CD4-positive, alpha-beta T cell (primary cell): ENCODE measurements at regions not wholly inside any gene's neighbourhood (a gene's known extent, or its start where the extent isn't known, plus 50 kb on each side); places are given as distances from the start of the nearest gene placed in this dataset.

ENCODE experiments used
- ATAC-seq: fragments of 200-7000 bp; cut with Tn5 transposase; one replicate; pipeline ENCODE4 v1.10.0; 2022; ENCODE audit warnings: mild to moderate bottlenecking; ENCODE audit not compliant: poor library complexity
- CTCF ChIA-PET: fragments of 350-600 bp; sonication (Branson Sonifier 250); formaldehyde crosslinking; loops from one replicate; lab custom pipeline; 2021; ENCODE audit warnings: antibody characterized with exemption, inconsistent platforms; lab: Charles Lee
- POLR2A ChIA-PET: fragments of 350-600 bp; sonication (Branson Sonifier 250); formaldehyde crosslinking; loops from one replicate; lab custom pipeline; 2021; ENCODE audit warnings: antibody characterized with exemption, inconsistent platforms; lab: Charles Lee
- DNase-seq, 14 experiments: peaks; one replicate each; pipeline ENCODE4 v3.0.0-alpha.2; 2013 to 2020; ENCODE audit warnings: mixed read lengths in 2 of 14
- H3K27ac ChIP-seq, 2 donors: one replicate each; pipeline versions ENCODE4 v1.5.1 to v1.7.0; 2013; ENCODE audit warnings: low read length in 2 of 2, low read depth in 1 of 2, mild to moderate bottlenecking in 1 of 2
- H3K27me3 ChIP-seq, 2 experiments: 1 replicate in 1 of 2; 2 replicates in 1 of 2; pipeline versions ENCODE4 v1.6.1 to v1.7.0; 2013; ENCODE audit warnings: low read length in 2 of 2, control low read depth in 1 of 2, mild to moderate bottlenecking in 1 of 2, moderate library complexity in 1 of 2; ENCODE audit not compliant: insufficient read depth in 2 of 2, control insufficient read depth in 1 of 2
- H3K36me3 ChIP-seq: one replicate; pipeline ENCODE4 v1.6.1; 2013; ENCODE audit warnings: low read length, control low read depth; ENCODE audit not compliant: insufficient read depth
- H3K4me1 ChIP-seq: one replicate; pipeline ENCODE4 v1.6.1; 2013; ENCODE audit warnings: low read length, control low read depth; ENCODE audit not compliant: insufficient read depth
- H3K4me3 ChIP-seq: one replicate; pipeline ENCODE4 v1.5.1; 2013; ENCODE audit warnings: mild to moderate bottlenecking, low read length, moderate library complexity
- H3K9me3 ChIP-seq, 2 experiments: 1 replicate in 1 of 2; 2 replicates in 1 of 2; pipeline versions ENCODE4 v1.6.1 to v1.7.0; 2013; ENCODE audit warnings: low read length in 2 of 2, mild to moderate bottlenecking in 2 of 2, control low read depth in 1 of 2, moderate library complexity in 1 of 2; ENCODE audit not compliant: control insufficient read depth in 1 of 2, insufficient read depth in 1 of 2
- H3K27ac Mint-ChIP-seq: one replicate; pipeline ENCODE4 v1.8.0; 2020; ENCODE audit warnings: mixed read lengths
- H3K27me3 Mint-ChIP-seq: one replicate; pipeline ENCODE4 v1.8.0; 2021; ENCODE audit warnings: mixed read lengths
- H3K36me3 Mint-ChIP-seq: one replicate; pipeline ENCODE4 v1.8.0; 2021; ENCODE audit warnings: low read depth, mixed read lengths
- H3K4me1 Mint-ChIP-seq: one replicate; pipeline ENCODE4 v1.8.0; 2021; ENCODE audit warnings: low read depth, mixed read lengths
- H3K4me3 Mint-ChIP-seq: one replicate; pipeline ENCODE4 v1.8.0; 2020; ENCODE audit warnings: mild to moderate bottlenecking, mixed read lengths
- H3K9me3 Mint-ChIP-seq: one replicate; pipeline ENCODE4 v1.8.0; 2020; ENCODE audit warnings: mixed read lengths
- intact Hi-C, 2 experiments: fragments of 100-400 bp; cut with DNase I in 1 of 2; cut with micrococcal nuclease in 1 of 2; formaldehyde crosslinking; loops; one replicate each; pipeline versions ENCODE4 v1.15.1 to v1.9.0; 2023 to 2025; cut with DNase I, micrococcal nuclease
- TF ChIP-seq, protein P1 (sequence below): fragments of 200-600 bp; IDR thresholded peaks from one replicate; pipeline ENCODE4 v1.8.0; 2022; ENCODE audit warnings: antibody characterized with exemption, mild to moderate bottlenecking

- Mint-ChIP-seq H3K36me3 (no peaks in the 10 kb centered on the region), H3K27me3 (peaks cover 4% of the 10 kb centered on the region), H3K4me1 (no peaks in the 10 kb centered on the region), H3K27ac (no peak overlapping the region), H3K9me3 (no peaks in the 10 kb centered on the region), H3K4me3 (no peak overlapping the region)
- peaks cover 7% of the 10 kb centered on the region for H3K4me1 ChIP-seq
- H3K4me3 ChIP-seq: no peak overlapping the region
- ChIA-PET CTCF (no interaction called here), POLR2A (no interaction called here)
- ATAC-seq (no peak), DNase-seq (no peak)
- intact Hi-C loops: no loop called here
- H3K27me3 ChIP-seq: no peaks in the 10 kb centered on the region
- H3K36me3 ChIP-seq: no peaks in the 10 kb centered on the region
- H3K9me3 ChIP-seq: peaks cover 0 to 3% of the 10 kb centered on the region in 2 experiments
- TF ChIP-seq, protein P1, sequence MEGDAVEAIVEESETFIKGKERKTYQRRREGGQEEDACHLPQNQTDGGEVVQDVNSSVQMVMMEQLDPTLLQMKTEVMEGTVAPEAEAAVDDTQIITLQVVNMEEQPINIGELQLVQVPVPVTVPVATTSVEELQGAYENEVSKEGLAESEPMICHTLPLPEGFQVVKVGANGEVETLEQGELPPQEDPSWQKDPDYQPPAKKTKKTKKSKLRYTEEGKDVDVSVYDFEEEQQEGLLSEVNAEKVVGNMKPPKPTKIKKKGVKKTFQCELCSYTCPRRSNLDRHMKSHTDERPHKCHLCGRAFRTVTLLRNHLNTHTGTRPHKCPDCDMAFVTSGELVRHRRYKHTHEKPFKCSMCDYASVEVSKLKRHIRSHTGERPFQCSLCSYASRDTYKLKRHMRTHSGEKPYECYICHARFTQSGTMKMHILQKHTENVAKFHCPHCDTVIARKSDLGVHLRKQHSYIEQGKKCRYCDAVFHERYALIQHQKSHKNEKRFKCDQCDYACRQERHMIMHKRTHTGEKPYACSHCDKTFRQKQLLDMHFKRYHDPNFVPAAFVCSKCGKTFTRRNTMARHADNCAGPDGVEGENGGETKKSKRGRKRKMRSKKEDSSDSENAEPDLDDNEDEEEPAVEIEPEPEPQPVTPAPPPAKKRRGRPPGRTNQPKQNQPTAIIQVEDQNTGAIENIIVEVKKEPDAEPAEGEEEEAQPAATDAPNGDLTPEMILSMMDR: no peak
- H3K27ac ChIP-seq: no peak overlapping the region
These were observed 111.9 kb upstream of the RPS23 start for GRCh38 chr5:82390088-82390487.

DNA sequence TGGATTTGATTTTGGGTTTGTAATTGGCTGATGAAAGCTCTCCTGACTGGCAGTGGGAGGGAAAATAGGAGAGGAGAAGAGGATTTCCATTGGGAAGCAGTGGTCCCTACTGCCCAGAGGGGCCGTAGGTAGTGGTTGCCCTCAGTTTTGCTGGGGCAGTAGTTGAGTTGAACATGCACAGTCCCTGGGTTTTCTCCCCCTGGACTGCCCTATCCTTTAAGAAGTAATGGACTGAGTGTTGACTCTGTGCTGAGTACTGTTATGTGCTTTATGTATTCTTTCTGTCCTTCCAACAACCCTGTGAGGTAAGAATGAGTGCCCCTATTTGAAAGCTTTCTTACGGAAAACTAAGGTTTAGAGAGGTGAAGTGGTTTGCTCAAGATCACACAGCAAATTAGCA lies 111.2 kb upstream of the RPS23 start:
- Mint-ChIP-seq H3K27ac (no peak overlapping the region), H3K27me3 (peaks cover 4% of the 10 kb centered on the region), H3K36me3 (no peaks in the 10 kb centered on the region), H3K4me3 (no peak overlapping the region), H3K4me1 (no peaks in the 10 kb centered on the region), H3K9me3 (no peaks in the 10 kb centered on the region)
- ChIA-PET CTCF (interaction anchor here (0.8 kb wide), 1 partner anchor 19 kb away, joined by 3 read pairs; no protein-coding TSS in a partner anchor), POLR2A (no interaction called here)
- no peak for ATAC-seq
- no peak for DNase-seq
- Histone ChIP-seq H3K27ac (no peak overlapping the region), H3K4me1 (peaks cover 7% of the 10 kb centered on the region), H3K36me3 (no peaks in the 10 kb centered on the region), H3K9me3 (peaks cover 0 to 3% of the 10 kb centered on the region in 2 experiments), H3K27me3 (no peaks in the 10 kb centered on the region), H3K4me3 (no peak overlapping the region)
- intact Hi-C loops: no loop called here
- TF ChIP-seq, protein P1: no peak

GRCh38 chr5:82388181-82388580 lies 110.0 kb upstream of the RPS23 start:
- no peaks in the 10 kb centered on the region for H3K4me1 Mint-ChIP-seq
- peaks cover 0 to 3% of the 10 kb centered on the region in 2 experiments for H3K9me3 ChIP-seq
- no peaks in the 10 kb centered on the region for H3K9me3 Mint-ChIP-seq
- no peak overlapping the region for H3K4me3 ChIP-seq
- ChIA-PET POLR2A (no interaction called here), CTCF (no interaction called here)
- H3K36me3 ChIP-seq: no peaks in the 10 kb centered on the region
- no peaks in the 10 kb centered on the region for H3K27me3 ChIP-seq
- H3K4me1 ChIP-seq: peaks cover 7% of the 10 kb centered on the region
- no peak for DNase-seq
- H3K4me3 Mint-ChIP-seq: no peak overlapping the region
- intact Hi-C loops: no loop called here
- no peaks in the 10 kb centered on the region for H3K36me3 Mint-ChIP-seq
- peaks cover 4% of the 10 kb centered on the region for H3K27me3 Mint-ChIP-seq
- no peak for ATAC-seq
- no peak overlapping the region for H3K27ac Mint-ChIP-seq
- TF ChIP-seq, protein P1: no peak
- no peak overlapping the region for H3K27ac ChIP-seq
